MM.1S (cell line): ENCODE measurements at regions not wholly inside any gene's neighbourhood (a gene's known extent, or its start where the extent isn't known, plus 50 kb on each side); places are given as distances from the start of the nearest gene placed in this dataset.

ENCODE experiments used
- CTCF ChIP-seq: fragments of 300-600 bp; sonication (generic); IDR thresholded peaks from 2 replicates; pipeline ENCODE4 v1.5.1; 2016; ENCODE audit warnings: antibody characterized with exemption, low read length, mixed read lengths
- EZH2phosphoT487 ChIP-seq: fragments of 300-600 bp; sonication (generic); IDR thresholded peaks from 2 replicates; pipeline ENCODE4 v1.6.1; 2018; ENCODE audit warnings: antibody characterized with exemption, low read length

DNA sequence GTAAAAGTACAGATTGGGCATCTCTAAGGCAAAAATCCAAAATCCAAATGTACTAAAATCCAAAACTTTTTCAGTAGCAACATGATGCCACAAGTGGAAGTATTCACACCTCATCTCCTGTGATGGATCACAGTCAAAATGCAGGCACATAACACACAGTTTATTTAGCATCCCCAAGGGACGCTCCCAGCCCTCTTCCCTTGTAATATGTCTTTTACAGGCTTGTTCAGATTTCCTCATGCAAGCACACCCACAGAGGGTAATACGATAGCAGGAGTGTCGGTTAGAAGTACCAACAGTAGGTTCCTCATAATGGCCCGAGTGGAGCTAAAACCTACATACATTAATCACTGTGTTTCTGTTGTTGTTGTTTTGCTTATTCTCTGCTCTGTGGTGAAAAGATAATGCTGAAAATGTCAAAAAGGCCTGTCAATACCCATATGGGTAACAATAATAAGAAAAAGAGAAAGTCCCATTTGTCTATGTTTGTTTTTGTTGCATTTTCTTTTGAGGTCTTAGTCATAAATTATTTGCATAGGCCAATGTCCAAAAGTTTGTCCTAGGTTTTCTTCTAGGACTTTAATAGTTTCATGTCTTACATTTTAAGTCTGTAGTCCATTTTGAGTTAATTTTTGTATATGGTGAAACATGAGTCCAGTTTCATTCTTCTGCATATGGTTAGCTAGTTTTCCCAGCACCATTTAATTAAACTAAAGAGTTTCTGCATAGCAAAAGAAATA lies 133.1 kb downstream of the LRIG3 start:
- TF ChIP-seq EZH2phosphoT487 (no peak), CTCF (no peak)
